ENCODE measurements at regions not wholly inside any gene's neighbourhood (a gene's known extent, or its start where the extent isn't known, plus 50 kb on each side); places are given as distances from the start of the nearest gene placed in this dataset.

GRCh38 chr3:193911784-193912340, 224.1 kb upstream of the HES1 start:
- no peak for TF ChIP-seq POLR2A (IDR thresholded peaks at IDR 0.05)
- TF ChIP-seq CTCF (IDR thresholded peaks at IDR 0.05): no peak
